Right lobe of liver (tissue), 6 donors: ENCODE measurements at regions not wholly inside any gene's neighbourhood (a gene's known extent, or its start where the extent isn't known, plus 50 kb on each side); places are given as distances from the start of the nearest gene placed in this dataset.

Experiments used
- ATAC-seq, 4 donors: fragments of 200-7000 bp; cut with Tn5 transposase; one replicate each; pipeline ENCODE4 v1.9.1; 2020; ENCODE audit warnings: mild to moderate bottlenecking in 4 of 4, moderate library complexity in 4 of 4
- DNase-seq, 3 donors: peaks; one replicate each; pipeline ENCODE4 v3.0.0-alpha.2; 2020
- H3K27ac ChIP-seq, 3 donors: fragments of 200-600 bp; one replicate each; pipeline ENCODE4 v1.8.0; 2022
- H3K27me3 ChIP-seq, 2 donors: fragments of 200-600 bp; one replicate each; pipeline ENCODE4 v1.8.0; 2022
- H3K36me3 ChIP-seq, 4 donors: fragments of 200-600 bp; sonication (generic) in 1 of 4; one replicate each; pipeline versions ENCODE4 v1.5.1 to v1.8.0; 2017 to 2022; ENCODE audit warnings: control low read depth in 1 of 4
- H3K4me1 ChIP-seq, 4 donors: fragments of 200-600 bp; sonication (generic) in 1 of 4; one replicate each; pipeline versions ENCODE4 v1.5.1 to v1.8.0; 2017 to 2022; ENCODE audit warnings: control low read depth in 1 of 4
- H3K4me3 ChIP-seq, 3 donors: fragments of 200-600 bp; one replicate each; pipeline ENCODE4 v1.8.0; 2022
- H3K9me3 ChIP-seq, 4 donors: fragments of 200-600 bp; sonication (generic) in 1 of 4; one replicate each; pipeline versions ENCODE4 v1.5.1 to v1.8.0; 2017 to 2022; ENCODE audit warnings: control low read depth in 1 of 4
- CTCF ChIP-seq, 4 donors: fragments of 200-600 bp in 3 of 4; fragments of 450-650 bp in 1 of 4; IDR thresholded peaks; one replicate each; pipeline versions ENCODE4 v1.5.1 to v1.8.0; 2016 to 2022; ENCODE audit warnings: antibody characterized with exemption in 4 of 4, mild to moderate bottlenecking in 2 of 4
- POLR2A ChIP-seq: fragments of 450-650 bp; IDR thresholded peaks from one replicate; pipeline ENCODE4 v1.6.1; 2017; ENCODE audit warnings: antibody characterized with exemption, mild to moderate bottlenecking
- WGBS: methylation state at CpG from one replicate; pipeline ENCODE4 v1.1.6; 2018; ENCODE audit warnings: low coverage, low lambda C conversion rate; ENCODE audit not compliant: insufficient coverage; ENCODE audit errors: missing lambda C conversion rate; 5-methylcytosine and 5-hydroxymethylcytosine counted together
- intact Hi-C, 2 donors: fragments of 100-400 bp; cut with DNase I; formaldehyde crosslinking; loops; one replicate each; pipeline versions ENCODE4 v1.11.2 to v1.14.1; 2022
- donor health status: DM: no; HTN: yes; CAD: no.
- donor health status: DM: no; HTN: no; CAD: no.
- donor health status: DM: no; HTN: no; CAD: no.
- donor health status: DM: no; HTN: yes; CAD: no.
- donor health status: DM: no; HTN: yes; CAD: no.

GRCh38 chr1:236343246-236343870, 50.7 kb upstream of the EDARADD start:
- Histone ChIP-seq H3K4me3 (no peak overlapping the region), H3K27ac (no peak overlapping the region)
- ATAC-seq = no peak

GRCh38 chr1:236342403-236343245, 51.5 kb upstream of the EDARADD start:
- intact Hi-C loops = no loop called here
- H3K4me3 ChIP-seq = no peak overlapping the region
- H3K27me3 ChIP-seq = no peaks in the 10 kb centered on the region
- no peak for DNase-seq
- H3K9me3 ChIP-seq = no peaks in the 10 kb centered on the region
- no peak overlapping the region for H3K27ac ChIP-seq
- ATAC-seq = no peak
- TF ChIP-seq POLR2A (no peak), CTCF (IDR thresholded peaks at IDR 0.05) (no peak)
- no peaks in the 10 kb centered on the region for H3K36me3 ChIP-seq
- H3K4me1 ChIP-seq = no peaks in the 10 kb centered on the region
- WGBS = 39% methylated on average over 4 of the region's 5 CpGs

More at GRCh38 chr1:236343246-236343870, 50.7 kb upstream of the EDARADD start:
- TF ChIP-seq POLR2A (no peak), CTCF (IDR thresholded peaks at IDR 0.05) (no peak)
- Histone ChIP-seq H3K9me3 (no peaks in the 10 kb centered on the region), H3K36me3 (no peaks in the 10 kb centered on the region), H3K27me3 (no peaks in the 10 kb centered on the region), H3K4me1 (no peaks in the 10 kb centered on the region)
- intact Hi-C loops = no loop called here
- 74% methylated on average over 4 of the region's 4 CpGs for WGBS
- DNase-seq = no peak

- intact Hi-C loops = no loop called here
- TF ChIP-seq CTCF (IDR thresholded peaks at IDR 0.05) = no peak
- no peak for TF ChIP-seq POLR2A
- no peak for DNase-seq
- no peaks in the 10 kb centered on the region for H3K36me3 ChIP-seq
- WGBS = 60% methylated on average over 4 of the region's 4 CpGs
- H3K4me3 ChIP-seq = no peak overlapping the region
- H3K9me3 ChIP-seq = no peaks in the 10 kb centered on the region
- no peaks in the 10 kb centered on the region for H3K27me3 ChIP-seq
- H3K27ac ChIP-seq = no peak overlapping the region
- no peak for ATAC-seq
- H3K4me1 ChIP-seq = no peaks in the 10 kb centered on the region
Measured at GRCh38 chr1:236341298-236341697, 52.8 kb upstream of the EDARADD start.

- 97% methylated on average over 3 of the region's 3 CpGs for WGBS
- no peaks in the 10 kb centered on the region for H3K9me3 ChIP-seq
- TF ChIP-seq CTCF (IDR thresholded peaks at IDR 0.05) (no peak), POLR2A (no peak)
Measured at GRCh38 chr1:236338096-236338495, 56.0 kb upstream of the EDARADD start.

More at GRCh38 chr1:236338096-236338495, 56.0 kb upstream of the EDARADD start:
- ATAC-seq = no peak
- DNase-seq = no peak
- Histone ChIP-seq H3K36me3 (no peaks in the 10 kb centered on the region), H3K4me1 (peaks cover 0 to 5% (median 2%) of the 10 kb centered on the region in 4 donors), H3K4me3 (no peak overlapping the region), H3K27me3 (no peaks in the 10 kb centered on the region), H3K27ac (no peak overlapping the region)
- intact Hi-C loops = no loop called here
